Neural progenitor cell (in vitro differentiated cells): ENCODE measurements at regions not wholly inside any gene's neighbourhood (a gene's known extent, or its start where the extent isn't known, plus 50 kb on each side); places are given as distances from the start of the nearest gene placed in this dataset.

Source experiments
- EZH2 ChIP-seq: fragments of 200-600 bp; sonication (generic); IDR thresholded peaks from 2 replicates; pipeline ENCODE4 v1.6.1; 2017; ENCODE audit warnings: antibody characterized with exemption, mild to moderate bottlenecking, moderate library complexity
- TF ChIP-seq, protein P1 (sequence below): fragments of 200-600 bp; sonication (generic); IDR thresholded peaks from 2 replicates; pipeline ENCODE4 v1.5.1; 2017; ENCODE audit warnings: antibody characterized with exemption, mild to moderate bottlenecking

DNA sequence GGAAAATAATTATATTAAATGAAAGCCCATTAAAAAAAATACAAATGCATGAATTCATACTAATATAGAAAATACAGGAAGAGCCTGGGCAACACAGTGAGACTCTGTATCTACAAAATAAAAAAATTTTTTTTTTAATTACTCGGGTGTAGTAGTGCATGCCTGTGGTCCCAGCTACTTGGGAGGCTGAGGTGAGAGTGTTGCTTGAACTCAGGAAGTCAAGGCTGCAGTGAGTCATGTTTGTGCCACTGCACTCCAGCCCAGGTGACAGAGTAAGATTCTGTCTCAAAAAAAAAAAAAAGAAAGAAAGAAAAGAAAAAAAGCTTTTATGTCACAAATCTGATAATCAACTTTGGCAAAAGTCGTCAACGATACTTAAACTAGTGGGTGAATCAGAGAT, 80.6 kb upstream of the PLEKHA5 start:
- TF ChIP-seq, protein P1, sequence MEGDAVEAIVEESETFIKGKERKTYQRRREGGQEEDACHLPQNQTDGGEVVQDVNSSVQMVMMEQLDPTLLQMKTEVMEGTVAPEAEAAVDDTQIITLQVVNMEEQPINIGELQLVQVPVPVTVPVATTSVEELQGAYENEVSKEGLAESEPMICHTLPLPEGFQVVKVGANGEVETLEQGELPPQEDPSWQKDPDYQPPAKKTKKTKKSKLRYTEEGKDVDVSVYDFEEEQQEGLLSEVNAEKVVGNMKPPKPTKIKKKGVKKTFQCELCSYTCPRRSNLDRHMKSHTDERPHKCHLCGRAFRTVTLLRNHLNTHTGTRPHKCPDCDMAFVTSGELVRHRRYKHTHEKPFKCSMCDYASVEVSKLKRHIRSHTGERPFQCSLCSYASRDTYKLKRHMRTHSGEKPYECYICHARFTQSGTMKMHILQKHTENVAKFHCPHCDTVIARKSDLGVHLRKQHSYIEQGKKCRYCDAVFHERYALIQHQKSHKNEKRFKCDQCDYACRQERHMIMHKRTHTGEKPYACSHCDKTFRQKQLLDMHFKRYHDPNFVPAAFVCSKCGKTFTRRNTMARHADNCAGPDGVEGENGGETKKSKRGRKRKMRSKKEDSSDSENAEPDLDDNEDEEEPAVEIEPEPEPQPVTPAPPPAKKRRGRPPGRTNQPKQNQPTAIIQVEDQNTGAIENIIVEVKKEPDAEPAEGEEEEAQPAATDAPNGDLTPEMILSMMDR: no peak
- no peak for TF ChIP-seq EZH2
